ENCODE measurements at regions not wholly inside any gene's neighbourhood (a gene's known extent, or its start where the extent isn't known, plus 50 kb on each side); places are given as distances from the start of the nearest gene placed in this dataset.

GRCh38 chr1:58317694-58318093 is 228.8 kb downstream of the OMA1 start:
- TF ChIP-seq EZH2phosphoT487 (conservative IDR thresholded peaks at IDR 0.05; ENCODE audit: low read length) = no peak
- TF ChIP-seq CTCF (IDR thresholded peaks at IDR 0.05; ENCODE audit: insufficient read depth, low read length, poor library complexity, severe bottlenecking) = no peak
